Breast epithelium (tissue), 4 donors: ENCODE measurements at regions not wholly inside any gene's neighbourhood (a gene's known extent, or its start where the extent isn't known, plus 50 kb on each side); places are given as distances from the start of the nearest gene placed in this dataset.
"Not testable (repeated sequence)": the region's sequence is repeated elsewhere in the genome, so short reads cannot be mapped to it uniquely, and the experiment has no call there.

ENCODE experiments used
- DNase-seq, 2 donors: peaks; one replicate each; pipeline ENCODE4 v3.0.0-alpha.2; 2019; ENCODE audit warnings: low spot score in 2 of 2
- H3K27ac ChIP-seq, 2 donors: fragments of 200-600 bp; sonication (generic) in 1 of 2; one replicate each; pipeline ENCODE4 v1.5.1; 2016 to 2019; ENCODE audit warnings: mild to moderate bottlenecking in 1 of 2
- H3K27me3 ChIP-seq, 2 donors: fragments of 200-600 bp; sonication (generic) in 1 of 2; one replicate each; pipeline versions ENCODE4 v1.5.1 to v1.6.0; 2017 to 2019; ENCODE audit warnings: control low read depth in 1 of 2, mild to moderate bottlenecking in 1 of 2
- H3K36me3 ChIP-seq: fragments of 200-600 bp; one replicate; pipeline ENCODE4 v1.5.1; 2019
- H3K4me1 ChIP-seq, 2 donors: fragments of 200-600 bp; sonication (generic); one replicate each; pipeline ENCODE4 v1.5.1; 2016 to 2019; ENCODE audit warnings: control low read depth in 1 of 2
- H3K4me3 ChIP-seq, 3 donors: fragments of 200-600 bp; sonication (generic); 1 replicate in 2 of 3; 2 replicates in 1 of 3; pipeline ENCODE4 v1.5.1; 2016 to 2019; ENCODE audit warnings: mild to moderate bottlenecking in 3 of 3, moderate library complexity in 2 of 3
- H3K9me3 ChIP-seq, 2 donors: fragments of 200-600 bp; sonication (generic) in 1 of 2; one replicate each; pipeline ENCODE4 v1.5.1; 2016 to 2019; ENCODE audit warnings: control low read depth in 1 of 2
- intact Hi-C: fragments of 100-400 bp; cut with DNase I; formaldehyde crosslinking; loops from one replicate; pipeline ENCODE4 v1.15.1; 2023; ENCODE audit warnings: low total_unique reads

DNA sequence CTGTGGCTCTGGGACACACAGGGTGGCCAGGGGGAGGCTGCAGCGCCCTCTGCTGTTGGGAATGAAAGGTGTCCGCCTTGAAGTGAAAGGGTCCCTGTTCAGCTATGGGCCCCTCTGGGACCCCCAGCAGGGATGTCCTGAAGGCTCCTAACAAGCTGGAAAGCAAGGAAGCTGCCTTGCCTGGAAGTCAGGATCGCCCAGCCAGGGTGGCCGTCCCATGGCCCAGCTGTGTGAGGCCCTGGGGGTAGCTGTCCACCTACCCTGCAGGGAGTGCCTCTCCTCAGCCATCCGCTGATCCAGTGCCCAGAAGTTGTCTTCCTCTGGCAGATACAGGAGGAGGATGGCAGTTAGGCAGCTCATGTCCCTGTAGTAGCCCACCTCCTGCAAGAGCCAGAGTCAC lies 143.4 kb upstream of the ZNG1F start:
- H3K4me3 ChIP-seq, DNase-seq, H3K27ac ChIP-seq, H3K27me3 ChIP-seq, H3K4me1 ChIP-seq, H3K36me3 ChIP-seq, intact Hi-C loops, H3K9me3 ChIP-seq: not testable (repeated sequence)

DNA sequence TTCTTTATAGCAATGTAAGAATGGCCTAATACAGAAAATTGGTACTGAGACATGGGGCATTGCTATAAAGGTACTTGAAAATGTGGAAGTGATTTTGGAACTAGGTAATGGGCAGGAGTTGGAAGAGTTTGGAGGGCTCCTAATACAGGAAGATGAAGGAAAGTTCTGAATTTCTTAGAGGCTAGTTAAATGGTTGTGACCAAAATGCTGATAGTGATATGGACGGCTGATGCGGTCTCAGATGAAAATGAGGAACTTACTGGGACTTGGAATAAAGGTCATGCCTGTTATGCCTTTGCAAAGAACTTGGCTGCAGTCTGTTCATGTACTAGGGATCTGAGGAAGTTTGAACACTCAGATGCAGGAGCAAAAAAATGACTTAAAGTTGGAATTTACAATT lies 132.2 kb upstream of the ZNG1F start:
- intact Hi-C loops, H3K4me1 ChIP-seq: not testable (repeated sequence)

DNA sequence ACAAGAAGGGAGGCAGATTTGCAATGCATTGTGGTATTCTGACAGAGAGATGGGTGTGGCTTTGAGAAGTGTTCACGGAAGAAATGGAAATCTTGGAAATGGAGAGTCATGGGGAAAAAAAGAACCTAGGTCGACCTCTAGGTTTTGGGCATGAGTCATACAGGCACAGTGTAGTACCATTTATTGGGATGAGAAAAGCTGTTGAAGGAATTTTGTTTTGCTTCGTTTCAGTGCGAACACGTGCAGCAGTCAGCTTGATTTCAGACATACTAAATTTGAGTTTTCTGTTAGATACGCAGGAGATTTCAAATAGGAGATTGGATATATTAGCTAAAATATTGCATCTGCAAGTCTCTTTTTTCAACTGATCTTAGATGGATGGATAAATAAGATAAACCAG lies 119.8 kb upstream of the ZNG1F start:
- DNase-seq, H3K4me1 ChIP-seq, H3K36me3 ChIP-seq, H3K27me3 ChIP-seq, H3K4me3 ChIP-seq, H3K27ac ChIP-seq, H3K9me3 ChIP-seq, intact Hi-C loops: not testable (repeated sequence)

More for the DNA sequence above, 132.2 kb upstream of the ZNG1F start:
- H3K9me3 ChIP-seq, DNase-seq, H3K4me3 ChIP-seq, H3K36me3 ChIP-seq, H3K27ac ChIP-seq, H3K27me3 ChIP-seq: not testable (repeated sequence)

DNA sequence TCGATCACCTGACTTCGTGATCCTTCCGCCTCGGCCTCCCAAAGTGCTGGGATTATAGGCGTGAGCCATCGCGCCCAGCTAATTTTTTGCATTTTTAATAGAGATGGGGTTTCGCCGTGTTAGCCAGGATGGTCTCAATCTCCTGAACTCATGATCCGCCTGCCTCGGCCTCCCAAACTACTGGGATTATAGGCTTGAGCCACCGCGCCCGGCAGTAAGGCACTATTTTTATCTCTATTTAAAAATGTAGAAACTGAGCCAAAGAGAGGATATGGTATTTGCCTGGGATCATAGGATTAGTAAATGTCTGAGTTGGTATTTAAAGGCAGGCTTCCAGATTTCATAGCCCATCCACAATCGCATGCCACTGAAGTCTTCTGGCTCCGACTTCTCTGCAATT lies 96.6 kb upstream of the ZNG1F start:
- H3K27me3 ChIP-seq, DNase-seq, H3K27ac ChIP-seq, intact Hi-C loops, H3K4me1 ChIP-seq, H3K36me3 ChIP-seq, H3K4me3 ChIP-seq, H3K9me3 ChIP-seq: not testable (repeated sequence)

DNA sequence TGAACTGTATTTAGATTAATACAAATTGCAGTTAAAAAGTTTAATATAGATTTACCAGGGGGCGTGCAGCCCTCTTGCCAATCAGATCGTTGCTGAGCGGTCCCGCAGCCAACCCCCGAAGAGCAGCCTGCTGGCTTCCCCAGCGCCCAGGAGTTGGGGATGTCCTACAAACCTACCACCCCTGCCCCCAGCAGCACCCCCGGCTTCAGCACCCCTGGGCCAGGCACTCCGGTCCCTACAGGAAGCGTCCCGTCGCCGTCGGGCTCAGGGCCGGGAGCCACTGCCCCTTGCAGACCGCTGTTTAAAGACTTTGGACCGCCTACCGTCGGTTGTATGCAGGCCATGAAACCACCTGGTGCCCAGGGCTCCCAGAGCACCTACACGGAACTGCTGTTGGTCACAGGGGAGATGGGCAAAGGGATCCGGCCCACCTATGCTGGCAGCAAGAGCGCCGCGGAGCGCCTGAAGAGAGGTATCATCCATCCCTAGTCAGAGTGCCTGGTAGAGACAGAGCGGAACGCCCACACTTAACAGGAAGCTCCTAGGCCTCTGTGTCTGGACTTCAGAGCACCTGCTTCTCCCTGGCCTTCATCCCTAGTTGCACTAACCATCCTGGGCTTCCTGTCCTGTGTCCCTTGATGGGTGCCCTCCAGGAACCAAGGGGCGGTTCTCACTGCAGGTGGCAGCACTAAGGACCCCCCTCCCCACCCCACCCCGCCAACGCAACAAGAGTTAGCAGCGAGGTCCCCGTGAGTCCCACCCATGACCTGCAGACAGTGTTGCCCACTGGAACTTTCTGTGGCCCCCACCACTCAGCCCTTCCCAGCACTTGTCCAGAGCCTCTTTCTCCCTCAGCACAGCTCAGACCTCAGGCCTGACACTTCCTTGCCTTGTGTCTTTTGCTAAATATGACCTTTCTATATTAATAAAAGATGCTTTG lies 91.5 kb upstream of the ZNG1F start:
- H3K27me3 ChIP-seq, intact Hi-C loops, H3K27ac ChIP-seq, H3K36me3 ChIP-seq, H3K9me3 ChIP-seq, H3K4me1 ChIP-seq, H3K4me3 ChIP-seq, DNase-seq: not testable (repeated sequence)

DNA sequence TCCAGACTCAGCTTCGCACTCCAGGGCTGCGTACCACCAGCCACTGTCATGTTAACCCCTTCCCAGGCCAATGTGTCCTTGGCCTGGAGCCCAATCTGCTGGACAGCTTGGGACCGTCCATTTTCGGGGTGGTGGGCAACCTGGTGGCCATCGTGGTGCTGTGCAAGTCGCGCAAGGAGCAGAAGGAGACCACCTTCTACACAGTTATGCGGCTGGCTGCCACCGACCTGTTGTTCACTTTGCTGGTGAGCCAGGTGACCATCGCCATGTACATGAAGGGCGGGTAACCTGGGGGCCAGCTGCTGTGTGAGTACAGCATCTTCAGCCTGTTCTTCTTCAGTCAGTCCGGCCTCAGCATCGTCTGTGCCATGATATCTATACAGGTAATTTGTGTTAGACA lies 90.3 kb upstream of the ZNG1F start:
- intact Hi-C loops, H3K4me3 ChIP-seq, H3K4me1 ChIP-seq, H3K9me3 ChIP-seq, DNase-seq, H3K27me3 ChIP-seq, H3K27ac ChIP-seq, H3K36me3 ChIP-seq: not testable (repeated sequence)

DNA sequence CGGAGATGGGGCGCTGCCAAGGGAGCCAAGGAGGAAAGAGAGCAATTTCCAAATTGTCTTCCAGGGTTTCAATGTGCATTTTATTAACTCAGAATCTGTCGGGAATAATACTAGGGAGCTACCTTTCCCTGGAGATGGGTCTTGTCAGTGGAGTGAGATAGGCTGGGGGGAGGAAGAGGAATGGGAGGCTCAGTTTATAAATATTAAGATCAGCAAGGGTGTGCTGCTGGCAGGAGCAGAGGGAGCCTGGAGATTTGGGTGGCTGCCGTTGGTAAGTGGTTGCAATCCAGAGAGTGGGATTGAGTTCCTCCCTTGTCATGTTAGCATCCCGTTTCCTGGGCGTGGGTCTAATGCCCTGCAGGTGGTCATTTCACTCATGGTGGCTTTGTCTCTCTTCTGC lies 89.9 kb upstream of the ZNG1F start:
- H3K9me3 ChIP-seq, H3K4me3 ChIP-seq, DNase-seq, H3K4me1 ChIP-seq, H3K27me3 ChIP-seq, intact Hi-C loops, H3K27ac ChIP-seq, H3K36me3 ChIP-seq: not testable (repeated sequence)

DNA sequence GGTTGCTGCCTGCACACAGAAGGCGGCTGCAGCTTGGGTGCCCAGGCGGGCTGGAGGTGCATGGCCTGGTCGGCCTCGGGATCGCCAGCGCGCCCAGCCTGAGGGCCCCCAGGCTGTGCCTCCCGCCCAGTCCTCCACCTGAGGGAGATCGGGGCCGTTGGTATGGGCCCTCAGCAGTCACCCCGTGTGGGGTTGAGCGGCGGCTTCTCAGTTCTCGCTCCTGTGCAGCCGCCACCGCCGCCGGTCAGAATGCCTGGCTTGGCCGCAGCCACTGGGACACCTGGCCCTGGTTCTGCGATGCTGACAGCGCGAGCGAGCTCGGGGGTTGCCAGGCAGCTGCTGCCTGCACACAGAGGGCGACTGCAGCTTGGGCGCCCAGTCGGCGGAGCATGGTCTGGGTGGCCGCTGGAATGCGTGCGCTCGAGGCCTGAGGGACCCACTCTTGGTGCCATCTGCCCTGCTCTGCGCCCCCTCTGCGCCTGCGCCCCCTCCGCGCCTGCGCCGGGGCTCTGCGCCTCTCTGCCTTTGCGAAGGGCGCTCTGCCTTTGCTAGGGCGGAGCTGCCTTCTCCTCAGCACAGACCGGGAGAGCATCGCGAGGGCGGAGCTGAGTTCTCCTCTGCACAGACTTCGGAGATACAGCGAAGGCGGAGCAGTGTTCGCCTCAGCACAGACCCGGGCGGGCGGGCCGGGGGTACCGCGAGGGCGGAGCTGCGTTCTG lies 84.6 kb upstream of the ZNG1F start:
- H3K36me3 ChIP-seq, H3K9me3 ChIP-seq, H3K27me3 ChIP-seq, H3K4me1 ChIP-seq, intact Hi-C loops: not testable (repeated sequence)
- H3K27ac ChIP-seq, result peak overlapping the region in 1 of 2 donors; percentile 43
- DNase-seq, result peak; percentile 62 to 69
- H3K4me3 ChIP-seq, result peak overlapping the region; percentile 34 to 77 (median 58)

DNA sequence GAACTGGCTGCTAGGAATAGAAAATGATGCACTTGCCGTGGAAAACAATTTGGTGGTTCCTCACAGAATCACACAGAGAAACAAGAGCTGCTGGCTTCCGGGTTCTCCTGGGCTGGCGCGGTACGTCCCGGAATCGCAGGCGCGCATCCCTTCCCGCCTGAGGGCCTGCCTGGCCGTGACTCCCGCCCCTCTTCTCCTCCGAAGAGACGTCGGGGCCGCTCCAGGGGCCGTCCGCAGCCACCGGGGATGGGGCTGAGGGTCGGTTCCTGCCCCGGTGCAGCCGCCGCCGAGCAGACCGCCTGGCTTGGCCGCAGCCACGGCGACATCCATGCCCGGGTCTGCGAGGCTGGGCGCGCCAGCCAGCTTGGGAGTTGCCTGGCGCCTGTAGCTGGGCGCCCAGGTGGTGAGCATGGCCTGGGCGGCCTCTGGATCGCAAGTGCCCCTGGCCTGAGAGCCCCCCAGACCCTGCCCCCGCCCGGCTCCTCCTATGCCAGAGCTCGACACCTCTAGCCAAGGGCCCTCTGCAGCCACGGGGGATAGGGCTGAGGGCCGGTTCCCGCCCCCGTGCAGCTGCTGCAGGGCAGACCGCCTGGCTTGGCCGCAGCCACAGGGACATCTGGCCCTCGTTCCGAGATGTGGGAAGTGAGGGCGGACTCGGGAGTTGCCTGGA lies 83.9 kb upstream of the ZNG1F start:
- Histone ChIP-seq H3K4me3 (peak overlapping the region; percentile 18 to 76 (median 51)), H3K27ac (peak overlapping the region in 1 of 2 donors; percentile 82)
- H3K4me1 ChIP-seq, intact Hi-C loops, H3K9me3 ChIP-seq, H3K27me3 ChIP-seq, H3K36me3 ChIP-seq: not testable (repeated sequence)
- DNase-seq, result peak in 1 of 2 donors; percentile 63

DNA sequence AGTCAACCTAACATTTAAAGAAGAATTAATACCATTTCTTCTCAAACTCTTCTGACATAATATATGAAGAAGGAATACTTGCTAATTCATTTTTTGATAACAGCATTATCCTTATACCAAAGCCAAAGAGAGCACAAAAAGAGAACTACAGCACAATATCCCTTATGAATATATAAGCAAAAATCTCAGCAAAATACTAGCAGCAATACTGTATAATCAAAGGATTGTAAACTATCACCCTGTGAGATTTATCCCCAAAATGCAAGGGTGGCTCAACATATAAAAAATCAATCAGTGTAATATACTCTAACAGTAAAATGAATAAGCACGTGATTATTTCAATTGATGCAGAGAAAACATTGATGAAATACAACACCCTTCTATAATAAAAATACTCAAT lies 81.9 kb upstream of the ZNG1F start:
- H3K9me3 ChIP-seq, DNase-seq, H3K36me3 ChIP-seq, H3K27me3 ChIP-seq, H3K4me3 ChIP-seq, H3K27ac ChIP-seq, intact Hi-C loops, H3K4me1 ChIP-seq: not testable (repeated sequence)

DNA sequence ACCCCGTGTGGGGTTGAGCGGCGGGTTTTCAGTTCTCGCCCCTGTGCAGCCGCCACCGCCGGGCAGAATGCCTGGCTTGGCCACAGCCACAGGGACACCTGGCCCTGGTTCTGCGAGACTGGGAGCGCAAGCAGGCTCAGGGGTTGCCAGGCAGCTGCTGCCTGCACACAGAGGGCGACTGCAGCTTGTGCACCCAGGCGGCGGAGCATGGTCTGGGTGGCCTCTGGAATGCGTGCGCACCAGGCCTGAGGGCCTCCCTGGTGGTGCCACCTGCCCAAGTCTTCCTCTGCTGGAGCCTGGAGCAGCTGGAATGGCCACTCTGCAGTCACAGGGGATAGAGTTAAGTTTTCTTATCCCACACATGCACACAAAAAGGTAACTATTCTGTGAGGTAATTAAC lies 80.4 kb upstream of the ZNG1F start:
- H3K27me3 ChIP-seq, intact Hi-C loops, H3K36me3 ChIP-seq, H3K27ac ChIP-seq, H3K4me1 ChIP-seq, H3K4me3 ChIP-seq, H3K9me3 ChIP-seq: not testable (repeated sequence)
- DNase-seq, result peak in 1 of 2 donors; percentile 53

DNA sequence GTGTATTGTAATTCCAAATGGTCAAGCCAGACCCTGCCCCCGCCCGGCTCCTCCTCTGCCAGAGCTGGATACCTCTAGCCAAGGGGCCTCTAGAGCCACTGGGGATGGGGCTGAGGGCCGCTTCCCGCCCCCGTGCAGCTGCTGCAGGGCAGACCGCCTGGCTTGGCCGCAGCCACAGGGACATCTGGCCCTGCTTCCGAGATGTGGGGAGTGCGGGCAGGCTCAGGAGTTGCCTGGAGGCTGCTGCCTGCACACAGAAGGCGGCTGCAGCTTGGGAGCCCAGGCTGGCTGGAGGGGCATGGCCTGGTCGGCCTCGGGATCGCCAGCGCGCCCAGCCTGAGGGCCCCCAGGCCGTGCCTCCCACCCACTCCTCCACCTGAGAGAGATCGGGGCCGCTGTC lies 79.9 kb upstream of the ZNG1F start:
- DNase-seq, result peak in 1 of 2 donors; percentile 49
- intact Hi-C loops, H3K9me3 ChIP-seq, H3K4me1 ChIP-seq, H3K4me3 ChIP-seq, H3K27ac ChIP-seq, H3K36me3 ChIP-seq, H3K27me3 ChIP-seq: not testable (repeated sequence)

DNA sequence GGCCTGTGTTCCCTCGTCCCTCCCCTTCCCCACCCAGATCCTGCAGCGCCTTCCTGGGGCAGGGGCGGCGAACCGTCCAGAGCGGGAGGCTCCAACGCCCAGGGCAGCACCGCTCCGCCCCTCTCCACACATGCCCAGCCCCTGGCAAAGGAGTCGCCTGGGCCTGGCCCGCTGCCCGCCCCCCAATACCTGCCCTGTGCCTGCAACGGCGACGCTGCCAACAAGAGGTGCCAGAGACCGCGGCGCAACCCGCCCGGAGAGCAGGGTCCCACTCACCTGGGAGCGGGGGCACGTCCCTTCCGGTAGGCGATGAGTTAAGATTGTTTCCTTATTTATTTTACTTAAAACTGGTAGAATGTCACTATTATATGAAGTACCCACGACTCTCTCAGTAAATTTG lies 77.5 kb upstream of the ZNG1F start:
- peak overlapping the region in 2 of 3 donors; percentile 42 to 59 for H3K4me3 ChIP-seq
- H3K9me3 ChIP-seq, H3K27ac ChIP-seq, H3K27me3 ChIP-seq, H3K36me3 ChIP-seq, DNase-seq, H3K4me1 ChIP-seq, intact Hi-C loops: not testable (repeated sequence)
